ENCODE measurements at regions not wholly inside any gene's neighbourhood (a gene's known extent, or its start where the extent isn't known, plus 50 kb on each side); places are given as distances from the start of the nearest gene placed in this dataset.

GRCh38 chr2:40935349-40935748 is 483.5 kb upstream of the SLC8A1 start:
- Histone ChIP-seq H3K4me2 (no peak overlapping the region), H3K9me3 (ENCODE audit: low read depth) (no peaks in the 10 kb centered on the region), H3K4me3 (no peak overlapping the region), H3K4me1 (no peaks in the 10 kb centered on the region), H3K79me2 (ENCODE audit: low read depth) (no peaks in the 10 kb centered on the region), H3K27me3 (no peaks in the 10 kb centered on the region), H3F3A (ENCODE audit: low read depth) (no peaks in the 10 kb centered on the region), H2AFZ (replicated peaks) (peak overlapping the region; percentile 55), H4K20me1 (ENCODE audit: low read depth) (no peaks in the 10 kb centered on the region), H3K9ac (no peak overlapping the region), H3K27ac (no peak overlapping the region), H3K36me3 (no peaks in the 10 kb centered on the region)
- Mint-ChIP-seq H3K4me3 (no peak overlapping the region), H3K27ac (no peak overlapping the region), H3K27me3 (ENCODE audit: insufficient read depth, low read depth) (no peaks in the 10 kb centered on the region), H3K36me3 (no peaks in the 10 kb centered on the region), H3K9me3 (peaks cover under 1% of the 10 kb centered on the region), H3K4me1 (no peaks in the 10 kb centered on the region)
- no peak for TF ChIP-seq EZH2 (IDR thresholded peaks at IDR 0.05)
- no peak for TF ChIP-seq EZH2phosphoT487 (IDR thresholded peaks at IDR 0.05)
- TF ChIP-seq, protein P1, sequence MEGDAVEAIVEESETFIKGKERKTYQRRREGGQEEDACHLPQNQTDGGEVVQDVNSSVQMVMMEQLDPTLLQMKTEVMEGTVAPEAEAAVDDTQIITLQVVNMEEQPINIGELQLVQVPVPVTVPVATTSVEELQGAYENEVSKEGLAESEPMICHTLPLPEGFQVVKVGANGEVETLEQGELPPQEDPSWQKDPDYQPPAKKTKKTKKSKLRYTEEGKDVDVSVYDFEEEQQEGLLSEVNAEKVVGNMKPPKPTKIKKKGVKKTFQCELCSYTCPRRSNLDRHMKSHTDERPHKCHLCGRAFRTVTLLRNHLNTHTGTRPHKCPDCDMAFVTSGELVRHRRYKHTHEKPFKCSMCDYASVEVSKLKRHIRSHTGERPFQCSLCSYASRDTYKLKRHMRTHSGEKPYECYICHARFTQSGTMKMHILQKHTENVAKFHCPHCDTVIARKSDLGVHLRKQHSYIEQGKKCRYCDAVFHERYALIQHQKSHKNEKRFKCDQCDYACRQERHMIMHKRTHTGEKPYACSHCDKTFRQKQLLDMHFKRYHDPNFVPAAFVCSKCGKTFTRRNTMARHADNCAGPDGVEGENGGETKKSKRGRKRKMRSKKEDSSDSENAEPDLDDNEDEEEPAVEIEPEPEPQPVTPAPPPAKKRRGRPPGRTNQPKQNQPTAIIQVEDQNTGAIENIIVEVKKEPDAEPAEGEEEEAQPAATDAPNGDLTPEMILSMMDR (IDR thresholded peaks at IDR 0.05) = peak; percentile 40
- DNase-seq (ENCODE audit: low spot score) = peak; percentile 34

DNA sequence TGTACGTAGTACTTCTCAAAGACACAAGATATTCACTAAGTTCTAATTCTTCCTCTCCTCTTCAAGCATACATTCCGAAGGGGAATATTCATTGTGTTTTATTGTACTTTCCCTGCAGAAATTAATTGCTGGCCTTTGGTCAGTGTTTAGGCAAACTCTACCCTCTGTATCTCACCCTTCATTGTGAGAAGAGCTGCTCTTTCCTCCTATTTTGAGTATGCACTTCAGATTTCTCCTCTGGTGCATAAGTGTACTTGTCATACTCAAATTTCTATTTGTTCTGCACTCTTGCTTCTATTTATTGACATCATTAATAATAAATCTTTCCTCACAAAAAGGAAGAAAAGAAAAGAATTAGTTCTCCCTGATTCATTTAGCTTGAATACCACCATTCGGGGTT is 485.4 kb upstream of the SLC8A1 start:
- Histone ChIP-seq H3K4me3 (no peak overlapping the region), H3K4me2 (no peak overlapping the region), H3K4me1 (no peaks in the 10 kb centered on the region), H2AFZ (replicated peaks) (no peak overlapping the region), H3K9ac (no peak overlapping the region), H4K20me1 (ENCODE audit: low read depth) (no peaks in the 10 kb centered on the region), H3K27me3 (no peaks in the 10 kb centered on the region), H3K36me3 (no peaks in the 10 kb centered on the region), H3K9me3 (ENCODE audit: low read depth) (no peaks in the 10 kb centered on the region), H3K79me2 (ENCODE audit: low read depth) (no peaks in the 10 kb centered on the region), H3K27ac (no peak overlapping the region), H3F3A (ENCODE audit: low read depth) (no peaks in the 10 kb centered on the region)
- TF ChIP-seq EZH2 (IDR thresholded peaks at IDR 0.05) (no peak), EZH2phosphoT487 (IDR thresholded peaks at IDR 0.05) (no peak)
- TF ChIP-seq, protein P1 (IDR thresholded peaks at IDR 0.05) = no peak
- H3K27me3 Mint-ChIP-seq (ENCODE audit: insufficient read depth, low read depth) = no peaks in the 10 kb centered on the region
- peaks cover 8% of the 10 kb centered on the region for H3K9me3 Mint-ChIP-seq
- no peaks in the 10 kb centered on the region for H3K36me3 Mint-ChIP-seq
- H3K27ac Mint-ChIP-seq = no peak overlapping the region
- no peaks in the 10 kb centered on the region for H3K4me1 Mint-ChIP-seq
- no peak for DNase-seq (ENCODE audit: low spot score)
- H3K4me3 Mint-ChIP-seq = no peak overlapping the region

- no peak overlapping the region for H3K4me2 ChIP-seq
- H3K9ac ChIP-seq = no peak overlapping the region
- no peaks in the 10 kb centered on the region for H3K4me1 Mint-ChIP-seq
- no peaks in the 10 kb centered on the region for H3K79me2 ChIP-seq (ENCODE audit: low read depth)
- no peak for DNase-seq (ENCODE audit: low spot score)
- no peaks in the 10 kb centered on the region for H3K36me3 Mint-ChIP-seq
- TF ChIP-seq EZH2 (IDR thresholded peaks at IDR 0.05) (no peak), EZH2phosphoT487 (IDR thresholded peaks at IDR 0.05) (no peak)
- TF ChIP-seq, protein P1 (IDR thresholded peaks at IDR 0.05) = no peak
- H3F3A ChIP-seq (ENCODE audit: low read depth) = no peaks in the 10 kb centered on the region
- H3K27me3 Mint-ChIP-seq (ENCODE audit: insufficient read depth, low read depth) = no peaks in the 10 kb centered on the region
- H3K9me3 Mint-ChIP-seq = no peaks in the 10 kb centered on the region
- H3K4me3 Mint-ChIP-seq = no peak overlapping the region
- H2AFZ ChIP-seq (replicated peaks) = no peak overlapping the region
- no peaks in the 10 kb centered on the region for H4K20me1 ChIP-seq (ENCODE audit: low read depth)
- H3K27ac ChIP-seq = no peak overlapping the region
- H3K4me1 ChIP-seq = no peaks in the 10 kb centered on the region
- H3K4me3 ChIP-seq = no peak overlapping the region
- no peaks in the 10 kb centered on the region for H3K27me3 ChIP-seq
- no peak overlapping the region for H3K27ac Mint-ChIP-seq
- H3K36me3 ChIP-seq = no peaks in the 10 kb centered on the region
- H3K9me3 ChIP-seq (ENCODE audit: low read depth) = no peaks in the 10 kb centered on the region
Observed at GRCh38 chr2:40953341-40953740, 501.5 kb upstream of the SLC8A1 start.

Data from neural progenitor cell (in vitro differentiated cells).